HK-2 (cell line): ENCODE measurements at regions not wholly inside any gene's neighbourhood (a gene's known extent, or its start where the extent isn't known, plus 50 kb on each side); places are given as distances from the start of the nearest gene placed in this dataset.

Experiments used
- DNase-seq: peaks from one replicate; pipeline ENCODE4 v3.0.0-alpha.2; 2018; ENCODE audit not compliant: unreplicated experiment

- DNase-seq = no peak
Observed at GRCh38 chr9:108607607-108608006, 248.2 kb downstream of the ACTL7B start.

GRCh38 chr9:108606401-108606800, 249.4 kb downstream of the ACTL7B start:
- no peak for DNase-seq

- DNase-seq = no peak
Observed at GRCh38 chr9:108603141-108603540, 252.6 kb downstream of the ACTL7B start.

GRCh38 chr9:108600896-108601295, 254.9 kb downstream of the ACTL7B start:
- DNase-seq = no peak

GRCh38 chr9:108599571-108599970, 256.2 kb downstream of the ACTL7B start:
- DNase-seq = no peak

- no peak for DNase-seq
Observed at GRCh38 chr9:108591121-108591520, 264.7 kb downstream of the ACTL7B start.

GRCh38 chr9:108588246-108588645, 267.5 kb downstream of the ACTL7B start:
- DNase-seq = no peak

GRCh38 chr9:108586471-108587139, 269.2 kb downstream of the ACTL7B start:
- DNase-seq = no peak

GRCh38 chr9:108584860-108585259, 270.9 kb downstream of the ACTL7B start:
- no peak for DNase-seq

- DNase-seq = no peak
Observed at GRCh38 chr9:108582726-108583125, 273.1 kb downstream of the ACTL7B start.

GRCh38 chr9:108579757-108580439, 275.9 kb downstream of the ACTL7B start:
- DNase-seq = no peak

GRCh38 chr9:108575276-108575675, 280.5 kb downstream of the ACTL7B start:
- no peak for DNase-seq

GRCh38 chr9:108569624-108570023, 286.2 kb downstream of the ACTL7B start:
- no peak for DNase-seq

- DNase-seq = no peak
Observed at GRCh38 chr9:108568093-108568492, 287.7 kb downstream of the ACTL7B start.

GRCh38 chr9:108567571-108567970, 288.2 kb downstream of the ACTL7B start:
- no peak for DNase-seq

- DNase-seq = peak; percentile 34
Observed at GRCh38 chr9:108565651-108566378, 290.0 kb downstream of the ACTL7B start.

GRCh38 chr9:108562176-108562575, 293.6 kb downstream of the ACTL7B start:
- no peak for DNase-seq

GRCh38 chr9:108559432-108559831, 296.4 kb downstream of the ACTL7B start:
- no peak for DNase-seq

- no peak for DNase-seq
Observed at GRCh38 chr9:108554831-108555230, 301.0 kb downstream of the ACTL7B start.

GRCh38 chr9:108553111-108553635, 302.6 kb downstream of the ACTL7B start:
- DNase-seq = no peak

GRCh38 chr9:108552459-108553040, 303.2 kb downstream of the ACTL7B start:
- no peak for DNase-seq
